ENCODE measurements at regions not wholly inside any gene's neighbourhood (a gene's known extent, or its start where the extent isn't known, plus 50 kb on each side); places are given as distances from the start of the nearest gene placed in this dataset.

DNA sequence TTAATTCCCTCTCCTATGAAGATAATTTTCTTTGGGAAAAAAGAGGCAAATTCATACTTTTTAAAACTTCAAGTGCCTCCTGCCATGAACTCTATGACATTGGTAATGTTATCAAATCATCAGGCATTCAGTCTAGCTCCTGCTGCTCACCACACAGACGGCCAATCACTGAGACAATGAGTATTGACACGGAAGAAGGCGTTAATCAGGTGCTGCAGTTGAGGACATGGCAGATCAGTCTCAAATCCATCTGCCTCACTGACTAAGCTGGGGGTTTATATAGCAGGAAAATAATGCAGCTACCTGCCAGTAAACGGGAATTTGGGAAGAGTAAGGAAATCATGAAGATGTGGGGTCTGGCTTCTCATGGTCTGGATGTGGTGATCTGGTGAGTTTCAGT lies 1087.7 kb downstream of the CDH9 start:
- no peak overlapping the region for H3K4me3 ChIP-seq
- H3K27ac ChIP-seq: no peak overlapping the region
- no peak for TF ChIP-seq POLR2A (IDR thresholded peaks at IDR 0.05)
- TF ChIP-seq EP300 (IDR thresholded peaks at IDR 0.05): no peak
- TF ChIP-seq, protein P1, sequence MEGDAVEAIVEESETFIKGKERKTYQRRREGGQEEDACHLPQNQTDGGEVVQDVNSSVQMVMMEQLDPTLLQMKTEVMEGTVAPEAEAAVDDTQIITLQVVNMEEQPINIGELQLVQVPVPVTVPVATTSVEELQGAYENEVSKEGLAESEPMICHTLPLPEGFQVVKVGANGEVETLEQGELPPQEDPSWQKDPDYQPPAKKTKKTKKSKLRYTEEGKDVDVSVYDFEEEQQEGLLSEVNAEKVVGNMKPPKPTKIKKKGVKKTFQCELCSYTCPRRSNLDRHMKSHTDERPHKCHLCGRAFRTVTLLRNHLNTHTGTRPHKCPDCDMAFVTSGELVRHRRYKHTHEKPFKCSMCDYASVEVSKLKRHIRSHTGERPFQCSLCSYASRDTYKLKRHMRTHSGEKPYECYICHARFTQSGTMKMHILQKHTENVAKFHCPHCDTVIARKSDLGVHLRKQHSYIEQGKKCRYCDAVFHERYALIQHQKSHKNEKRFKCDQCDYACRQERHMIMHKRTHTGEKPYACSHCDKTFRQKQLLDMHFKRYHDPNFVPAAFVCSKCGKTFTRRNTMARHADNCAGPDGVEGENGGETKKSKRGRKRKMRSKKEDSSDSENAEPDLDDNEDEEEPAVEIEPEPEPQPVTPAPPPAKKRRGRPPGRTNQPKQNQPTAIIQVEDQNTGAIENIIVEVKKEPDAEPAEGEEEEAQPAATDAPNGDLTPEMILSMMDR (IDR thresholded peaks at IDR 0.05): no peak
- no peaks in the 10 kb centered on the region for H3K27me3 ChIP-seq
- WGBS, 2 donors: 74 to 88% methylated on average over 4 of the region's 4 CpGs
- no peaks in the 10 kb centered on the region for H3K4me1 ChIP-seq
- H3K9me3 ChIP-seq: no peaks in the 10 kb centered on the region
- no peak for DNase-seq (ENCODE audit: low spot score in 2 of 2)
- no peaks in the 10 kb centered on the region for H3K36me3 ChIP-seq

GRCh38 chr5:25948278-25948677 lies 1090.1 kb downstream of the CDH9 start:
- no peak overlapping the region for H3K27ac ChIP-seq
- no peaks in the 10 kb centered on the region for H3K4me1 ChIP-seq
- WGBS, 2 donors: 91 to 95% methylated on average over 4 of the region's 4 CpGs
- H3K4me3 ChIP-seq: no peak overlapping the region
- H3K27me3 ChIP-seq: no peaks in the 10 kb centered on the region
- DNase-seq (ENCODE audit: low spot score in 2 of 2): no peak
- no peaks in the 10 kb centered on the region for H3K9me3 ChIP-seq
- no peaks in the 10 kb centered on the region for H3K36me3 ChIP-seq
- TF ChIP-seq, protein P1 (IDR thresholded peaks at IDR 0.05): no peak
- TF ChIP-seq EP300 (IDR thresholded peaks at IDR 0.05) (no peak), POLR2A (IDR thresholded peaks at IDR 0.05) (no peak)

DNA sequence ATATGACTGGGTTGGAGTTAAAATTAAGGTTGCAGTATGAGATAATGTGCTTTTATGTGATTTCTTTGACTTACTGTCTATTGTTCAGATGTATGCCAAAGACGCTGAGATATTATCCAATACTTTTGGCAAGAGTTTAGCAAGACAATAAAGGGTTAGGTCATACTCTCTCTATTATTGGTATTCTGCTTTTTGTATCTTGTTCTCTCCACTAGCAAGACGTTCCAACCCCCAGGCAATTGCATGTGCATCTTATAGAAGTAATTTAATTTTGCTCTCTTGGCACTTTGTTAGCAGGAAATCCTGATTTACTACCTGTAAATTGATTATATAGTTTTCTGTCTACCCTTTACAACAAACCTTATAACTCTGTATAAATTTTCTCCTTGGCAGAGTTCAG lies 1093.6 kb downstream of the CDH9 start:
- Histone ChIP-seq H3K27ac (no peak overlapping the region), H3K36me3 (no peaks in the 10 kb centered on the region), H3K4me1 (no peaks in the 10 kb centered on the region), H3K27me3 (no peaks in the 10 kb centered on the region), H3K4me3 (no peak overlapping the region), H3K9me3 (no peaks in the 10 kb centered on the region)
- no peak for DNase-seq (ENCODE audit: low spot score in 2 of 2)
- 24 to 28% methylated on average over 2 of the region's 2 CpGs for WGBS, 2 donors
- TF ChIP-seq, protein P1 (IDR thresholded peaks at IDR 0.05): no peak
- TF ChIP-seq EP300 (IDR thresholded peaks at IDR 0.05) (no peak), POLR2A (IDR thresholded peaks at IDR 0.05) (no peak)

DNA sequence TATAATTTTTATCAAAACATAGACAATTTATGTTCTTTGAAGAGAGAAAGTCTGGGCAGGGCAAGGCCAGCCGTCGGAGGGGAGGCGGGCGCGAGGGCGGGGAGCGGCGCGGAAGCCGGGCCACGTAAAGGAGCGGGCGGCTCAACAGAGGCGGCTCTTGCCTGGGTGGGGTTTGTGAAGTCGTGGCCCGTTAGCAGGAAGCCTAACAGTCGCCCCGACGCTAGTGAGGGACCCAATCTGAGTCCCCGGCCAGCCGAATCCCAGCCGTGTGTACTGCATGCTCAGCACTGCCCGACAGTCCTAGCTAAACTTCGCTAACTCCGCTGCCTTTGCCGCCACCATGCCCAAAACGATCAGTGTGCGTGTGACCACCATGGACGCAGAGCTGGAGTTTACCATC lies 1129.2 kb downstream of the CDH9 start:
- no peak overlapping the region for H3K27ac ChIP-seq
- WGBS, 2 donors: 95 to 96% methylated on average over 29 of the region's 29 CpGs
- no peak overlapping the region for H3K4me3 ChIP-seq
- no peaks in the 10 kb centered on the region for H3K4me1 ChIP-seq
- TF ChIP-seq EP300 (IDR thresholded peaks at IDR 0.05) (no peak), POLR2A (IDR thresholded peaks at IDR 0.05) (no peak)
- TF ChIP-seq, protein P1 (IDR thresholded peaks at IDR 0.05): no peak
- no peak for DNase-seq (ENCODE audit: low spot score in 2 of 2)
- H3K36me3 ChIP-seq: no peaks in the 10 kb centered on the region
- H3K27me3 ChIP-seq: no peaks in the 10 kb centered on the region
- H3K9me3 ChIP-seq: no peaks in the 10 kb centered on the region

DNA sequence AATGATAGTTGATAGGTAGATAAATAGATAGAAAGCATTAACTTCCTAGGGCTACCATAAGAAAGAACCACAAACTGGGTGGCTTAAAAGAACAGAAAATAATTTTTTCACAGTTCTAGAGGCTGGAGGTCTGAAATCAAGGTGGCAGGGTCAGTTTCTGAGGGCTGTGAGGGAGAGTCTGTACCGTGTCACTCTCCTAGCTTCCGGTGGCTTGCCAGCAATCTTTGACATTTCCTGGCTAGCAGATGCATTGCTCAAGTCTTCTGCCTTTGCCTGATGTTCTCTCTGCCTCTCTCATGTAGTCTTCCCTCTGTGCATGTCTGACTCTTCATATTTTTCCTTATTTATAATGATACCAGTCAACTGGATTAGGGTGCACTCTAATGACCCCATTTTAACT lies 1132.7 kb downstream of the CDH9 start:
- H3K27ac ChIP-seq: no peak overlapping the region
- no peak for DNase-seq (ENCODE audit: low spot score in 2 of 2)
- H3K4me1 ChIP-seq: no peaks in the 10 kb centered on the region
- no peak for TF ChIP-seq EP300 (IDR thresholded peaks at IDR 0.05)
- no peak for TF ChIP-seq POLR2A (IDR thresholded peaks at IDR 0.05)
- H3K27me3 ChIP-seq: no peaks in the 10 kb centered on the region
- WGBS, 2 donors: 32 to 90% methylated on average over 2 of the region's 2 CpGs
- H3K9me3 ChIP-seq: no peaks in the 10 kb centered on the region
- H3K4me3 ChIP-seq: no peak overlapping the region
- no peaks in the 10 kb centered on the region for H3K36me3 ChIP-seq

GRCh38 chr5:25892211-25892610 lies 1146.2 kb downstream of the CDH9 start:
- peaks cover 0 to 5% (median 0%) of the 10 kb centered on the region in 4 donors for H3K9me3 ChIP-seq
- H3K4me3 ChIP-seq: no peak overlapping the region
- no peaks in the 10 kb centered on the region for H3K27me3 ChIP-seq
- H3K4me1 ChIP-seq: no peaks in the 10 kb centered on the region
- H3K36me3 ChIP-seq: no peaks in the 10 kb centered on the region
- no peak for DNase-seq (ENCODE audit: low spot score in 2 of 2)
- TF ChIP-seq POLR2A (IDR thresholded peaks at IDR 0.05) (no peak), EP300 (IDR thresholded peaks at IDR 0.05) (no peak)
- TF ChIP-seq, protein P1 (IDR thresholded peaks at IDR 0.05): no peak
- WGBS, 2 donors: 32 to 34% methylated on average over 2 of the region's 2 CpGs
- H3K27ac ChIP-seq: no peak overlapping the region

All from tibial nerve (tissue), 4 donors.